ENCODE measurements at regions not wholly inside any gene's neighbourhood (a gene's known extent, or its start where the extent isn't known, plus 50 kb on each side); places are given as distances from the start of the nearest gene placed in this dataset.

DNA sequence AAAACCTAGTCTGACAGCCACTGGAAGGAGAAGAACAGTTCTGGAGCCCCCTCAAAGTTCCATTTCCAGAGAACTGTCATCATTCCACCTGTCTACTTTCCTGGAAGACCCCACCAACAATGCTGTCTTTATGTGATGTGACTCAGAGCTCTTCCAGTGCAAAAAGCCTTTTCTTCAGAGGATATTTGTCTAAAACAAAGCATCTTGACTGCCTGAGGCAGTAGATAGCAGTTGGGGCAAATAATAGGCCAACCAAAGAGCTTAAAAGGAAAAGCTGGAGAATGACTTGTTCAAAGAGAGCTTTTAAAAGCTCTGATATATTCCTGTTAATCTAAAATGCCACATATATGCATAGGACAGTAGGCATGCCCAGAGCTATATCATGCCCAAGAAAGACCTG is 62.6 kb downstream of the MIS18A start:
- no peak for DNase-seq

- no peak for DNase-seq
Observed at GRCh38 chr21:32215306-32215685, 63.6 kb downstream of the MIS18A start.

DNA sequence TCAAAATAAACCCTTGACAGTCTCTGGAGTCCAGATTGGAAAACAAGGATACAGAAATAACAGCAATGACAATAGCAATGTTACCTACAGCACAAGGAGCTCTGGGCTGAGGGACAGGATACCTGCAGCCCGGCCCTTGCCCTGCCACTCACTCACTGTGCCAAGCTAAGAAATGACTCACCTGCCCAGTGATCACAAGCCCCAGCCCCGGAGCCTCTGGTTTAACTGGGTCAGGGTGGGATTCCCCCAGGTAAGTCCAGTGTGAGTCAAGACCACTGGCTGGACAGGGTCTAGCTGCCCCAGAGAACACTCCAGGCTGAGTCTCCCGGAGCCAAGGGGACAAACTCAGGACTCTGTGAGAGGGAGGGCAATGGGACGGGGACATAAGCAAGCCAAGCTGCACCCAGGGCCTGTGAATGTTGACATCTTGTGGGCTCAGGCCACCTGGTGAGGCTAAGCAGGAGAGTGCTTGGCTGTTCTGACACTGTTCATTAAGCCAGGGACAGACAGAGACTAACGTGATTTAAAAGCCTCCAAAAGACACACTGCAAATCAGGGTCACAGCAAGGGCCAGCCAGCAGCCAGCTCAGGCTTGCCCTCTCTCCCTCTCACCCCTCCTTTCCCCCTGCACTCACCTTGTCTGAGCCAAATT is 64.1 kb downstream of the MIS18A start:
- DNase-seq: no peak

DNA sequence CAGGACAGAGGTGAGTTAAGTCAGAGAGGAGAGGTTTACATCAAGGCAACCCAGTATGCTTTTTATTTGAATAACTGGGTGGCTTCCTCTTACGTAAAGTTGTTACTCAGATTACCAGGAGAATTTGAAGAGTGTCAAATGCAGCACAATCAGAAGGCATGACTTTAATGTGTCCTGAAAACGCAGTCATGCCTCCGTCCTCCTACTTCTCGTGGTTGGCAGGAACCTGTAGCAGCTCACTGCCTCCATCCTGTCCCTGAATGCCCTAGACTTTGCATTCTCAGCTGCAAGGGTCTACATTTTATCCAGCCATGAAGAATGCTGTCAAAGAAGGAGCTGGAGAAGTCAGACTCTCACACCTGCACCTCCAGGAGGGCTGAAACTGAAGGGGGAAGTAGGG is 66.7 kb downstream of the MIS18A start:
- no peak for DNase-seq

DNA sequence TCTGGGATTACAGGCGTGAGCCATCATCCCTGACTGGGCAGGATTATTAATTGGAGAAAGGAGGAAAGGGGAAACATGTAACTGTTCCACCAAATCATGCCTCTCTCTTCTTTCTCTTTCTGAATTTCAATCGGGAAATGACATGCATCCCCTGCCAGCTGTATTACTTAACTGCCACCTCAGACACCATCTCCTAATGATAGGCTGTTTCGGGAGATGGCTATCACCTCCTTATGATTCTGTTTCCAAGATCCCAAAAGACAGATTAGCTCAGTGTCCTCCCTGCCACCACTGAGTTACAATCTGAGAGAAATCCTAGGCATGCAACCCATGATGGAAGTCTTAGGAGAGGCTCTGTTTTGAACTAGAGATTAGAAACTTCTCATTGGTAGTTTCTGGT is 67.5 kb downstream of the MIS18A start:
- DNase-seq: no peak

- no peak for DNase-seq
Observed at GRCh38 chr21:32209580-32209979, 69.3 kb downstream of the MIS18A start.

DNA sequence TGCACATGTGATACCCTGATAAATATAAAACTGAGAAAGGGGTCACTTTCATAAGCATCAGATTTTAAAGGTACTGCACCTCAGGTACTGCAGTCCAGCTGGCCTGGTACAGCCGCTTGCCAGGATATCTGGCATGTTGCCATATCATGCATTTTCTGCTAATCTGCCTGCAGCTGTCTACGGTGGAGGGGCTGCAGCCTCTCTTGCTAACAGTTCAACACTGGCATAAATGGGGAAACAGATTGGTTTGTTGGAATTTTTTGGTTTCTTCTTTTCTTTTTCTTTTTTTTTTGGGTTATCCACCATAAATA is 71.5 kb downstream of the MIS18A start:
- DNase-seq: no peak

GRCh38 chr21:32206631-32207405 is 72.0 kb downstream of the MIS18A start:
- no peak for DNase-seq

- no peak for DNase-seq
Observed at GRCh38 chr21:32203877-32204480, 74.9 kb downstream of the MIS18A start.

DNA sequence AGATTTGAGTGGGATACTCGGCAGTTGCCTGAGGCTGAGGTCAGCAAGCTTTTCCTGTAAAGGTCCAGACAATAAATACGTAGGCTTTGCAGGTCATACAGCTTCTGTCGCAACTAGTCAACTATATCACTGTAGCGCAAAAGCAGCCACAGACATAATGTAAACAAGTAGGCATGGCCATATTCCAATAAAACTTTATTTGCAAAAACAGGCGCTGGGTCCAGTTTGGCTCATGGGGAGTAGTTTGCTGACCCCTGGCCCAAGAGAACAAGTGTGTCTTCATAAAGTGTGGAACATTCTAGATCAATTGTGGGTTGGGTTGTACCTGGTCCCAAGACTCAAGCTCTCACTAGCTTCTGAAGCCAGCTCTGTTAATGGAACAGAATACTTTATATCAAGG is 78.8 kb downstream of the MIS18A start:
- no peak for DNase-seq

GRCh38 chr21:32198384-32198783 is 80.5 kb downstream of the MIS18A start:
- DNase-seq: no peak

GRCh38 chr21:32197896-32198295 is 81.0 kb downstream of the MIS18A start:
- no peak for DNase-seq

DNA sequence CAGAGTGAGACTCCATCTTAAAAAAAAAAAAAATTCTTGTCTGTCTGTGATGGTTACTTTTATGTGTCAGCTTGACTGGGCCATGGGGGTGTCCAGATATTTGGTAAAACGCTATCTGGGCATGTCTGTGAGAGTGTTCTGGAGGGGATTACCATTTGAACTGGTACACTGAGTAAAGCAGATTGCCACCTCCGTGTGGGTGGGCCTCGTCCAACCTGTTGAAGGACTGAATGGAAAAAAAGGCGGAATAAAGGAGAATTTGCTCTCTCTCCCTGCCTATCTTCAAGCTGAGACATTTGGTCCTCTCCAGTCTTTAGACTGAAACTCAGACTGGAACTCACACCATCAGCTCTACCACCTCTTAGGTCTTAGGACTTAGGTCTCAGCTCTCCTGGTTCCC is 82.8 kb downstream of the MIS18A start:
- DNase-seq: no peak

DNA sequence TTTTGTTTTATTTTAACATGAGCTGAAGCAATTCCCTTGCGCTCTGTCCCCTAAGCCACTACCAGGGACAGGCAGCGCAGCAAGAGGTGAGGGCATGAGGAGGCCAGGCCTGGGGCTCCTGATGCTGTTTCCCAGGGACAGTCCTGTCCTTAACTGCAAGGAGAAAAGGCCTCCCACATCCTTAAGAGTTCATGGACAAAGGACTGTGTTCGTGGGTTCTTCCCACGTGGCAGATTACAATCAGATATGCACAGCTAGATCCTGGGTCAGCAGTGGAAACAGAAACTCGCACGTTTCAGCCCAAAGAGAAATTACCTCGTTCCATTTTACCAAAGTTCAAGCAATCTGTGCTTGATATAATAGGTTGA is 85.8 kb downstream of the MIS18A start:
- no peak for DNase-seq

DNA sequence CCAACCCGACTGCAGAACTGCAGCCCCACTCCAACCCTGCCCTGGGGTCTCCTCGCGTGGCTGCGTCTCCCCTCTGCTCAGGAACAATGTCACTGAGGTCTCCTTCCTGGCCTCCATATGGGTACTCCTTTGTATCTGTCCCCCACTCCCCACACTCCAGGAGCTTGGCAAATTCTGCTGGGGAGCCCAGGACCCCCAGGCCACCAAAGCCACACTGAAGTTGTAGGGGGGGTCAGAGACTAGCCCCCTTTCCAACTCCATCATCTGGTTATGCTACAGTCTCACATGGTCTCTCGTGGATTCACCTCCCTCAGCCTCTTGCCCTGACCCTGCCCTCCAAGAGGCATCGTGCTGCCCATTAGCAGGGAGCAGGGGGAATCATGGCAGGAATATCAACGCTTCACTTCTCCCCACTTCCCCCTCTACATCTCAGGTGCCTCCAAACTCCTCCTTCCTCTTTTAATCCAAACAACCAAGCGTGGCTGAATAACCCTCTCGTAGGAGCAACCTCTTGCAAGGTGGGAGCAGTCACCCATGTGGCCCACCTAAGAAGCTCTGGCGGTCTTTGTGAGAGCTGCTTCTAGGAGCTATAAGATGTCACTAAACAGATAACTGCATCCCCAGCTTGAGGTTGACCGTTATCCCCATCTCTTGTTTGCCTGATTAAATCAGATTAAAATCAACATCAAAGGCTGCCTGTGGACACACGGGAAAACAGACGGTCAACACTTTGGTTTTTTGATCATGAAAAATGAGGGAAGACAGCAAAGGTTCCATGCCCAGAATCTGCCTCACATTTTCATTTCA is 86.4 kb downstream of the MIS18A start:
- DNase-seq: no peak

- DNase-seq: no peak
Observed at GRCh38 chr21:32190493-32191144, 88.2 kb downstream of the MIS18A start.

DNA sequence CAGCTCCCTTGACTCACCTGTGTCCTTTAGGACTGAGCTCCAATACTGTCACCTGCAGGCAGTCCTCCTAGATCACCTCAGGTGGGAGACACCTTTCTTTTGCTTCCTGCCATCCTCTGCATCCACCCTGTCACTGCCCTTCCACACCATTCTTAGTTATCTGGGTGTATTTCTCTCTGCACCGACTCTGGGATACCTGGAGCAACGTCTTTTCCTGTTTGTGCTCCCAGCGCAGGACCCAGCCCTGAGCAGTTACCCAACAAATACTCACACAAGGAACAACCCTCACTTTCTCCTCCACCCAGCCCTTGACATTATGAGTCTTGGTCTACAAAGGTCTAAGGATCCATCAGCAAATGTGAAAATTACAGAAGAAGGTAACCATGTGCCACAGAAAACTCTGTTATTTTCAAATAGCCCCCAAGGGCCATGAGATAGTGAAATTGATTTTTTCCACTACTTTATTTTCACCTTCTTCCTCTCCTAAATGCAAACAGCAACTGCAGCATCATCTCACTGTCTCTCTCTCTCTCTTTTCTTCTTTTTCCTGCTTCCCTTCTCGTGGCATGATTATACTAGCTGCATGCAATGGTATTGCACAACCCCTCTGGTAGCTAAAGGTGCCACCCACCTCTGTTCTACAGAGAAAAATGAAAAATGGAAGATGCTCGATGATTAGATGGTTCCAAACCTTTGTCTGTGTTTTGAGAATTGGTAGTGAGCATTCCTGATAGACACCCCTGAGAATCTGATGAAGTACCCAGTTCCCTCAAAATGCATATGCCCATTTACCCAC is 89.0 kb downstream of the MIS18A start:
- DNase-seq: no peak

DNA sequence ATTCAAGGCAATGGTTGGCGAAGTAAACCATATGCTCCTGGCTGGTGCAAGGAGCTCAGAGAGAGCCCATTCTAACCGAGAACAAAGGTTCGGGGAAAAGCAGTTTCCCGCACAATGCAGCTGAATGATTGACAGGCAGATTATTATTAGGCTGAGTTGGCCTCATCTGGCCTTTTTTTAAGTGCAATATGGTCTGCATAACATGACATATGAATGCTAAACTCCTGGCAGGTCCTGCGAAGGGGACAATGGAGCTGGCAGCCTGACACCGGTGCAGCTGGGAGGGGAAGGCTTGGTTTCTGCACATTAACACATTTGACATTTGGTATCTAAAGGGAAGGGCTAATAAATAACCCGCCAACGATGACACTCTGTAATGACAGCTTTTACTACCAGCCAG is 92.0 kb downstream of the MIS18A start:
- no peak for DNase-seq

DNA sequence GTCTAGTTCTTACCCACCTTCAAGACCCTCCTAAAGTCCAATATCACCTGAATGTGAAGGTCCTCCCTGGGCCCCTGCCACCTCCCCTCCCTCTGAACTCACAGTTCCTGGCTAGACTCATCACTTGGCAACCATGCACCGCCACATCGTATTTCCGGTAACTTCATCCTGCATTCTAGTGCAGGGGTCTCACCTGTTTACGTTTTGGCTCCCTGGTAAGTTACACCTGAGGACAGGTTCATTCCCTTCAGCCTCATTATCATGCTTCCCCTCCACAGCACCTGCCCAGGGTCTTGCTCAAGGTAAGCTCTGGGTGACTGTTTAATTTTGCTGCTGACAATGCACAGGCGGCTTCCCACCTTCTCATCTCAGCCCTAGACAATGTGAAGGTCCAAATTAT is 93.1 kb downstream of the MIS18A start:
- DNase-seq: no peak

DNA sequence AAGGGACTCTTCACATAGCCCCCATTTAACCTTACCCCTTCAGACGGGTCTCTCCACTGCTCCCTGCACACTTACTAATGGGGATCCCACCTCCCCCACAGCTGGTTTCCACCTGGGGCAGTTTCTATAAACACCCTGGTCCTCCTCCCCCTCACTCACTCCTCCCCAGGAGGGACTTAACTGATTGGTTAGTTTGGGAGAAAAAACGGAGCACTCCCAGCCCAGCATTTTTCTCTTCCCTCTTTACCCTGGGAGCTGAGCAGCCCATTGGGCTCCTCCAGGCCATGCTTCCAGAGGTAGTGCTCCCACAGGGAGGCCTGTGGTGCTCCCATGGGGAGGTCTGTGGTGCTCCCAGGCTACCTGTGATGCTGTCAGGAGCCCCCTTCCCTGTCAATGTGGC is 93.7 kb downstream of the MIS18A start:
- no peak for DNase-seq

DNA sequence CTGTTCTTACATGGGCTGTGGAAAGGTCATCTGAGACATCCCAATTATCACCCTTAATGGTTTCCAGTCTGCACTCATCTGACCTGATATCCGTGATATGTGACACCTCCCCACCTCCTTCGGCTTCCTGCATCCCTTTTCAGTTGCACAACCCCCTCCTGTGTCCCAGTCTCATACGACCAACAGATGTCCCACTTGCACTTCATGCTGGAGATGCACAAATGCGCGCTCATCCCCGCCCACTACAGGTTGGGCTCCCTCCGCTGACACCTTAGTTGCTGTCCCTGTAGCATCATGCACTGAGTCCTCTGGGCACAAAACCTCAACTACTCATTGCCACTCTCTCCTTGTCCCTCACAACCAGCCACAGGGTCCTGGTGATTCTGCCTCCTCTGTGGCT is 94.4 kb downstream of the MIS18A start:
- DNase-seq: no peak

DNA sequence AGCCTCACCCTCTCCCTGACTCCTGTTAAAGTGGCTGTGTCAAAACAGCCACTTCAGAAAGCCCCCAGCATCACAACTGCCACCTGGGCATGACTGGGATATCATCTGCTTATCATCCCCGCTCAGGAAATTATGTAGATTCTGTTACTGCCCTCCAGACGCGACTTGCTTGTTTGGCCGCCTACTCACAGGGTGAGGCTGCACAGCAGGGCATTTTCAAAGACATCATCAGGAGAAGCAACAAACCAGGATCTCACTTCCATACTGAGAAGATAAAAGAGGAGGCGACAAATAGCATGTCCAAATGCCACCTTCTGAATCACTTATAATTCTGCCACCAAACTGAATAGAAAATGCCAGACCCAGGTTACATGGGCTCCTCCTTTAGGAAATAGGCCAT is 94.8 kb downstream of the MIS18A start:
- no peak for DNase-seq

GRCh38 chr21:32183396-32183795 is 95.5 kb downstream of the MIS18A start:
- DNase-seq: no peak

Data from OCI-M1 (cell line).